HG03521 (cell line): ENCODE measurements at regions not wholly inside any gene's neighbourhood (a gene's known extent, or its start where the extent isn't known, plus 50 kb on each side); places are given as distances from the start of the nearest gene placed in this dataset.

ENCODE experiments used
- ATAC-seq: cut with Tn5 transposase; IDR thresholded peaks from one replicate; pipeline ENCODE4 v1.9.1; 2021; ENCODE audit warnings: mild to moderate bottlenecking, moderate library complexity; ENCODE audit not compliant: unreplicated experiment

GRCh38 chr1:201589186-201589585 is 50.3 kb downstream of the NAV1 start:
- ATAC-seq: no peak

DNA sequence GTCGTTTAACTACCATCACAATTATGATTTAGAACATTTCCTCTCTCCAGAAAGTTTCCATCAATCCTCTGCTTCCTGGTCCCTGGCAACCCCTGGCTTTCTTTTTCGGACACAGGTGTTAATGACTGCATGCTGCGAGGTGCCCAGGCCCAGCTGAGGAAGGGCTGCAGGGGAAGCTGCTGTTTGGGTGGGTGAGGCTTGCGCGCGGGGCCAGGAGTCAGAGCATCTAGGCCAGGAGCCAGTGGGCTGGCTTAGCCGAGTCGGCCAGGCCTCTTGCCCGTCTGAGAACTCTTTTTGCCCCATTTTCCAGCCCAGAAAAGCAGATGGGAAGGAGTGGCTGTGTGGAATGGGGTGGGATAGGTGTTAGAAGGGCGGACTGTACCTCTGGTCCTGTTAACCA is 51.5 kb downstream of the NAV1 start:
- no peak for ATAC-seq

DNA sequence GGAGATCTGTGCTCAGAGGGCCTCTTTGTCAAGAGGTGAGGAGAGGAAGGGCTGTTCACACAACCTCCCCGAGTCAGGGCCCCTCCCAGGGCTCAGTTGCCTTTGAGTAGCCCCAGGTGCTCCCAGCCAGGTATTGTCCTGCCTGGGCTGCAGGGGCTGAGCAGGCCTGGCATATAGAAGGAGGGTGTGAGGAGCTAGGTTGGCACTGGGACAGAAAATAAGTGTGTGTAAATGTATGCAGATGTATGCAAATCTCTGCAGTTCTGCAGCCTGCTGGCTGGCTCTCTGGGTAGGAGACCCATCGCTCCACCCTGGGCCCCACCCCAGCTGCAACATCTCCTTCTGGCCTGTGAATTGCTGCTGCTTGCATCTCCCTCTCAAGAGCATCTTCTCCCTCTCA is 52.4 kb downstream of the NAV1 start:
- no peak for ATAC-seq

GRCh38 chr1:201591981-201592380 is 53.1 kb downstream of the NAV1 start:
- ATAC-seq: no peak

- no peak for ATAC-seq
Observed at GRCh38 chr1:201593200-201593921, 54.4 kb downstream of the NAV1 start.

GRCh38 chr1:201594575-201595245 is 55.8 kb downstream of the NAV1 start:
- ATAC-seq: no peak

DNA sequence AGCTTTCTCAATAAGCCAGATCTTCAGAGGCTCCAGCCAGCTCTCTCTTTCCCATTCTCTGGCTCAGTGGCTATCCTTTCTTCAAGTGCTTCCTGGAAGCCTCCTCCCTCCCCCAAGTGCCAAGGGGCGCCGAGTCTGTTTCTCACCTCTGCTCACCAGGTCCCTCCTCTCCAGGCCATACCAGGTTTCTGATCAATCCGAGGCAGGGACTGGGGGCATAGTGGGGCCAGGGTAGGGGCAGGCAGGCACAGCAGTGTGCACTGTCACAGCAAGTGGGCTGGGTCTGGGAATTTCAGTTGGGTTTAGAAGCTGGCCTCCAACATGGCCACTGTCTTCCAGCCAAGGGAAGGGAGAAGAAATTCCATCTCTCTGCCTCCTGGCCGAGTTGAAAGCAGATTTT is 56.5 kb downstream of the NAV1 start:
- no peak for ATAC-seq

DNA sequence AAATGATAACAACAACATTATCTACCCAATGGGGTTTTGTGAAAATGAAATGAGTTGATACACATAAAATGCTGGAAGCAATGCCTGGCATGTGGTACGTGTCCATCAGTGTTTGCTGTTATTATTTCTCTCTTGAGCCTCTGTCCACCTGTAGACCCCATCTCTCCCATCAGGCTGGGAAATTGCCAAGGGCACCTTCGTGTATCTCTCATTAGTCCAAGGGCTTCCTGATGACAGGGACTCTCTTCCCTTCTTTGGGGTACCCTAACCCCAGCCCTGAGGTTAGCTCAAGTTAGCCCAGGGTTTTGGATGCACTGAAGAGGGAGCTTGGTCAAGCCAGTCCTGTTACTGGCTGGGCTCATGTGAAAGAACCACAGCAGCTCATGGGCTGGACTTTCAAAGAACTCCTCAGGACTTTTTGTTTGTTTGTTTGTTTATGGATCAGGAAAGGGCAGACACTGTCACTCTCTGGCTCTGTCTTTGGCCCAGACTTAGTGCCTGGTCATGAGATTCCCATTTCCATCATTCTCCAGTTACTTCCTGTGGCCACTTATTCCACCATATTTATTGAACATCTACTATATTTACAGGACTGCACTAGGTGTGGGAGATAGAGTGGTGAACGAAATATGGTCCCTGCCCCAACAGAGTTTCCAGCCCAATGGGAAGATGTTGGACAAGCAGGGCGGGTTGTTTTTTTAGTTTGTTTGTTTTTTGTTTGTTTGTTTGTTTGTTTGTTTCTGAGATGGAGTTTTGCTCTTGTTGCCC is 57.4 kb downstream of the NAV1 start:
- ATAC-seq: no peak

DNA sequence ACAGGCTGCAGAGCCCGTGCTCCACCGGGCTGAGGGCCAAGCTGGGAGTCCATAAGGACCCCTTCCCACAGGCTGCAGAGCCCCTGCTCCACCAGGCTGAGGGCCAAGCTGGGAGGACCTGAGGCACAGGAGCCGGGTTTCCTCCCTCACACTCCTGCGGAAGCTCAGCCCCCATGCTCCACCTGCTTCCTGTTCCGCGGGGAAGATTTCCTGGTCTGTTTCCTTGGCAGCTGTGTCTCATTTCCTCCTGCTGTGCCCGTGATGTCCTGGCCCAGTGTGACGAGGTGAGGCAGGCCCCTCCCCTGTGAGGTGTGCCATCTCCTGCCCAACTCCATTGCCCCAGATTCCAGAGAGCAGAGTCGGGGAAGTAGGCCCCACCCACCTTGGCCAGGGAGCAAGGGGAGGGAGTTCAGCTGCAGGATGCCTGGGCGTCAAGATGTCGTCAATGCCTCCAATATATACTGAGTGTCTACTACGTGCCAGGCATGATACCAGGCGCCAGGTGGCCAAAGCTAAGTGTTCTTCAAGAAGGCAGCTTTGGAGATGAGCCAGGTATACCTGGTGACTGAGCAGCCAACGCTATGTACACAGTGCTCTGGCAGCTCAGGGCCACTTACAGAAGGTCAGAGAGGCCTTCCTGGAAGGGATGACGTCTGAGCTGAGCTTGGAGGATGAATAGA is 58.8 kb downstream of the NAV1 start:
- ATAC-seq: no peak

GRCh38 chr1:201598396-201598795 is 59.5 kb downstream of the NAV1 start:
- no peak for ATAC-seq

DNA sequence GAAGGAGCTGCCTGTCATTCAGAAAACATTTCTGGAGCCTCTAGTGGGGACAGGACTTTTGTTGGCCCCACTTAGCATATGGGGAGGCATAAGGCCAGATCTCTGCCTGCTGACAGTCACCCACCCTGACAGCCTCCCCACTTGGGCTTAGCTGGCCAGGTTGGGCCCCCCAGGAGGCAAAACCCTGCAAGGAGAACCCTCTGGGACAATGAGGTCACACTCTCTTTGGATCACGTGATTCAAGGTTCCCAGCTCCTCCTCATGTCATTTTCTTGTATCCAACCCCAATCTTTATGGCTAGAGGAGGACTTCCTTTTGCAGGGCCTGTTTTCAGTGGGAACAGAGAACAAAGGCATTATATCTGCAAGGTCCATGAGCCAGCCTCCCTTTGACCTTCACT is 60.0 kb downstream of the NAV1 start:
- ATAC-seq: no peak

GRCh38 chr1:201599548-201599947 is 60.6 kb downstream of the NAV1 start:
- ATAC-seq: no peak

GRCh38 chr1:201602413-201603265 is 63.7 kb downstream of the NAV1 start:
- no peak for ATAC-seq

- no peak for ATAC-seq
Observed at GRCh38 chr1:201603613-201604232, 64.8 kb downstream of the NAV1 start.

GRCh38 chr1:201605385-201606010 is 66.6 kb downstream of the NAV1 start:
- no peak for ATAC-seq

DNA sequence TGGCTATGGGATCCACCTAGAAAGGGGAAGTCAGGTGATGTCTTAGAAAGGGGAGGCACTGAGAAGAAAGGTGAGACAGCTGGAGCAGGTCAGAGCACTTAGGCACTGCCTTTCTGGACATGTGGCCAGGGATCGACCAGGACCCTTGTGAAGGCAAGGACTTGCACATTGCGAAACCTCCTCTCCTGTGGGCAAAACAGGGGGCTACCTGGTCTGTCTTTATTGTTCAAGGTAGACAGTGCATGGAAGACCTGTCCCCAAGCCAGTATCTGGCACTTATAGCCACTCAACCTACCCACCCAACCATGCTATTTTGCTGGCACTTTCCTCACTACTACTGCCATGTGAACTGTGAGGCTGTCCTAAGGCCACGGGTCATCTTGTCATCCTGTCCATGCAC is 67.2 kb downstream of the NAV1 start:
- no peak for ATAC-seq

GRCh38 chr1:201606623-201607022 is 67.7 kb downstream of the NAV1 start:
- ATAC-seq: no peak

- ATAC-seq: no peak
Observed at GRCh38 chr1:201608635-201609395, 69.9 kb downstream of the NAV1 start.
